ENCODE measurements at regions not wholly inside any gene's neighbourhood (a gene's known extent, or its start where the extent isn't known, plus 50 kb on each side); places are given as distances from the start of the nearest gene placed in this dataset.
A peak's percentile ranks its signal among the peaks of the same experiment; 100 is the strongest.
"Not testable (repeated sequence)": the region's sequence is repeated elsewhere in the genome, so short reads cannot be mapped to it uniquely, and the experiment has no call there.

GRCh38 chr2:111299635-111300034 is 178.9 kb downstream of the BCL2L11 start:
- H3K4ac ChIP-seq (ENCODE audit: low read depth, low read length); DNase-seq; H2BK5ac ChIP-seq (ENCODE audit: low read depth, low read length, poor library complexity); H3K36me3 ChIP-seq (ENCODE audit: control insufficient read depth in 1 of 2, insufficient read depth in 2 of 2, low read length in 2 of 2); H3K14ac ChIP-seq (ENCODE audit: low read length); H2AK5ac ChIP-seq (ENCODE audit: low read length); H3K4me3 ChIP-seq (ENCODE audit: low read depth, low read length); H3K23ac ChIP-seq (ENCODE audit: low read length); H3K4me2 ChIP-seq (ENCODE audit: low read length); H2BK120ac ChIP-seq (ENCODE audit: insufficient read depth, low read length, poor library complexity); H3K18ac ChIP-seq (ENCODE audit: low read length); H4K91ac ChIP-seq (ENCODE audit: low read depth, low read length); H3K79me2 ChIP-seq (ENCODE audit: control insufficient read depth, insufficient read depth, low read length, poor library complexity); H3K9ac ChIP-seq (ENCODE audit: low read length); H3K27me3 ChIP-seq (ENCODE audit: insufficient read depth, low read length); H4K8ac ChIP-seq (ENCODE audit: low read depth, low read length); H2BK12ac ChIP-seq (ENCODE audit: low read length); H3K4me1 ChIP-seq (ENCODE audit: control insufficient read depth in 1 of 2, insufficient read depth in 2 of 2, low read length in 2 of 2); H2AFZ ChIP-seq (ENCODE audit: insufficient read depth, low read length, poor library complexity); H3K79me1 ChIP-seq (ENCODE audit: low read length); H4K12ac ChIP-seq (ENCODE audit: low read depth, low read length); H3K9me3 ChIP-seq (ENCODE audit: insufficient read depth, low read depth, low read length); H3K27ac ChIP-seq (ENCODE audit: low read depth, low read length): not testable (repeated sequence)
- no CpG with 5 or more reads among the region's 2 CpGs for WGBS (ENCODE audit: extremely low coverage, insufficient coverage, insufficient read length)

GRCh38 chr2:111301677-111302076 is 181.0 kb downstream of the BCL2L11 start:
- WGBS (ENCODE audit: extremely low coverage, insufficient coverage, insufficient read length): no CpG with 5 or more reads among the region's 3 CpGs

GRCh38 chr2:111302397-111303218 is 181.9 kb downstream of the BCL2L11 start:
- DNase-seq; H3K9me3 ChIP-seq (ENCODE audit: insufficient read depth, low read depth, low read length): not testable (repeated sequence)
- WGBS (ENCODE audit: extremely low coverage, insufficient coverage, insufficient read length): no CpG with 5 or more reads among the region's 7 CpGs

More at GRCh38 chr2:111301677-111302076, 181.0 kb downstream of the BCL2L11 start:
- not testable (repeated sequence) for H3K14ac ChIP-seq (ENCODE audit: low read length); H4K12ac ChIP-seq (ENCODE audit: low read depth, low read length); H3K79me2 ChIP-seq (ENCODE audit: control insufficient read depth, insufficient read depth, low read length, poor library complexity); H3K4me3 ChIP-seq (ENCODE audit: low read depth, low read length); H2BK5ac ChIP-seq (ENCODE audit: low read depth, low read length, poor library complexity); H4K8ac ChIP-seq (ENCODE audit: low read depth, low read length); H3K18ac ChIP-seq (ENCODE audit: low read length); DNase-seq; H4K91ac ChIP-seq (ENCODE audit: low read depth, low read length); H3K9ac ChIP-seq (ENCODE audit: low read length); H2AFZ ChIP-seq (ENCODE audit: insufficient read depth, low read length, poor library complexity); H3K9me3 ChIP-seq (ENCODE audit: insufficient read depth, low read depth, low read length); H2BK12ac ChIP-seq (ENCODE audit: low read length); H3K4me2 ChIP-seq (ENCODE audit: low read length); H3K4ac ChIP-seq (ENCODE audit: low read depth, low read length); H2AK5ac ChIP-seq (ENCODE audit: low read length); H3K36me3 ChIP-seq (ENCODE audit: control insufficient read depth in 1 of 2, insufficient read depth in 2 of 2, low read length in 2 of 2); H3K4me1 ChIP-seq (ENCODE audit: control insufficient read depth in 1 of 2, insufficient read depth in 2 of 2, low read length in 2 of 2); H3K79me1 ChIP-seq (ENCODE audit: low read length); H3K23ac ChIP-seq (ENCODE audit: low read length); H2BK120ac ChIP-seq (ENCODE audit: insufficient read depth, low read length, poor library complexity); H3K27me3 ChIP-seq (ENCODE audit: insufficient read depth, low read length); H3K27ac ChIP-seq (ENCODE audit: low read depth, low read length)

GRCh38 chr2:111307302-111307701 is 186.6 kb downstream of the BCL2L11 start:
- H3K36me3 ChIP-seq (ENCODE audit: control insufficient read depth in 1 of 2, insufficient read depth in 2 of 2, low read length in 2 of 2): not testable (repeated sequence)

More at GRCh38 chr2:111302397-111303218, 181.9 kb downstream of the BCL2L11 start:
- H4K8ac ChIP-seq (ENCODE audit: low read depth, low read length); H3K27ac ChIP-seq (ENCODE audit: low read depth, low read length); H3K79me2 ChIP-seq (ENCODE audit: control insufficient read depth, insufficient read depth, low read length, poor library complexity); H2BK5ac ChIP-seq (ENCODE audit: low read depth, low read length, poor library complexity); H3K9ac ChIP-seq (ENCODE audit: low read length); H3K4me3 ChIP-seq (ENCODE audit: low read depth, low read length); H4K91ac ChIP-seq (ENCODE audit: low read depth, low read length); H2AFZ ChIP-seq (ENCODE audit: insufficient read depth, low read length, poor library complexity); H2BK12ac ChIP-seq (ENCODE audit: low read length); H3K14ac ChIP-seq (ENCODE audit: low read length); H3K4ac ChIP-seq (ENCODE audit: low read depth, low read length); H3K27me3 ChIP-seq (ENCODE audit: insufficient read depth, low read length); H3K18ac ChIP-seq (ENCODE audit: low read length); H4K12ac ChIP-seq (ENCODE audit: low read depth, low read length); H3K4me1 ChIP-seq (ENCODE audit: control insufficient read depth in 1 of 2, insufficient read depth in 2 of 2, low read length in 2 of 2); H3K23ac ChIP-seq (ENCODE audit: low read length); H2BK120ac ChIP-seq (ENCODE audit: insufficient read depth, low read length, poor library complexity); H3K36me3 ChIP-seq (ENCODE audit: control insufficient read depth in 1 of 2, insufficient read depth in 2 of 2, low read length in 2 of 2); H2AK5ac ChIP-seq (ENCODE audit: low read length); H3K79me1 ChIP-seq (ENCODE audit: low read length); H3K4me2 ChIP-seq (ENCODE audit: low read length): not testable (repeated sequence)

More at GRCh38 chr2:111307302-111307701, 186.6 kb downstream of the BCL2L11 start:
- Histone ChIP-seq H3K18ac (ENCODE audit: low read length) (peak overlapping the region; percentile 29), H2BK12ac (ENCODE audit: low read length) (peak overlapping the region; percentile 13), H2AK5ac (ENCODE audit: low read length) (peak overlapping the region; percentile 29)
- H4K12ac ChIP-seq (ENCODE audit: low read depth, low read length); H3K23ac ChIP-seq (ENCODE audit: low read length); H3K27ac ChIP-seq (ENCODE audit: low read depth, low read length); H4K91ac ChIP-seq (ENCODE audit: low read depth, low read length); H3K9ac ChIP-seq (ENCODE audit: low read length); H3K9me3 ChIP-seq (ENCODE audit: insufficient read depth, low read depth, low read length); H3K14ac ChIP-seq (ENCODE audit: low read length); H3K4me1 ChIP-seq (ENCODE audit: control insufficient read depth in 1 of 2, insufficient read depth in 2 of 2, low read length in 2 of 2); H3K4me2 ChIP-seq (ENCODE audit: low read length); H2BK5ac ChIP-seq (ENCODE audit: low read depth, low read length, poor library complexity); H3K79me2 ChIP-seq (ENCODE audit: control insufficient read depth, insufficient read depth, low read length, poor library complexity); H3K4me3 ChIP-seq (ENCODE audit: low read depth, low read length); H2BK120ac ChIP-seq (ENCODE audit: insufficient read depth, low read length, poor library complexity); DNase-seq; H3K79me1 ChIP-seq (ENCODE audit: low read length); H3K4ac ChIP-seq (ENCODE audit: low read depth, low read length); H2AFZ ChIP-seq (ENCODE audit: insufficient read depth, low read length, poor library complexity); H3K27me3 ChIP-seq (ENCODE audit: insufficient read depth, low read length); H4K8ac ChIP-seq (ENCODE audit: low read depth, low read length): not testable (repeated sequence)
- no CpG with 5 or more reads among the region's 3 CpGs for WGBS (ENCODE audit: extremely low coverage, insufficient coverage, insufficient read length)
